SK-N-SH treated with all-trans-retinoic acid at 6 μM for 48 hours (cell line): ENCODE measurements at regions not wholly inside any gene's neighbourhood (a gene's known extent, or its start where the extent isn't known, plus 50 kb on each side); places are given as distances from the start of the nearest gene placed in this dataset.

Source experiments
- SNAI2 ChIP-seq: fragments of 250-450 bp; sonication (Bioruptor Pico); IDR thresholded peaks from 2 replicates; pipeline ENCODE4 v1.5.0; 2020; ENCODE audit warnings: mild to moderate bottlenecking, moderate library complexity
- TSHZ2 ChIP-seq: fragments of 250-450 bp; sonication (Bioruptor Pico); IDR thresholded peaks from 2 replicates; pipeline ENCODE4 v1.5.0; 2020; ENCODE audit warnings: mild to moderate bottlenecking, moderate library complexity

- no peak for TF ChIP-seq TSHZ2 (CRISPR knock-in tag)
- no peak for TF ChIP-seq SNAI2 (CRISPR knock-in tag)
These were observed 1381.5 kb downstream of the SLITRK5 start for GRCh38 chr13:89052699-89053098.
